K562 (cell line): ENCODE measurements at regions not wholly inside any gene's neighbourhood (a gene's known extent, or its start where the extent isn't known, plus 50 kb on each side); places are given as distances from the start of the nearest gene placed in this dataset.

Experiments
- ATAC-seq: fragments of 200-7000 bp; cut with Tn5 transposase; 3 replicates; pipeline ENCODE4 v1.9.1; 2020; ENCODE audit warnings: moderate library complexity
- BruUV-seq: library from RNA; stranded (reverse); fragments of 400-500 nt; replicated peaks from 2 replicates; lab custom pipeline; 2021; lab: Mats Ljungman, UMichigan
- CTCF ChIA-PET: fragments of 300-600 bp; formaldehyde crosslinking; extraction: SDS; loops from one replicate; lab custom pipeline; 2021; ENCODE audit warnings: low intra/inter-chr PET ratio; lab: Yijun Ruan, JAX
- POLR2A ChIA-PET: fragments of 300-600, 350-650 bp; sonication (Branson Sonifier 250); formaldehyde crosslinking; extraction: SDS; loops from one replicate; lab custom pipeline; 2021; ENCODE audit warnings: antibody characterized with exemption, inconsistent platforms; lab: Yijun Ruan, JAX
- DNase-seq, 4 experiments: peaks; one replicate each; pipeline versions ENCODE4 v3.0.0 to v3.0.0-alpha.2; 2011 to 2018; ENCODE audit warnings: low spot score in 3 of 4, mixed read lengths in 3 of 4; ENCODE audit errors: extremely low read depth in 1 of 4
- FAIRE-seq: peaks from 2 replicates; lab custom pipeline; 2011; peaks lifted over from hg19 to GRCh38; lab: Jason Lieb, UNC
- H2AFZ ChIP-seq: 2 replicates; pipeline ENCODE4 v1.6.0; 2011; ENCODE audit warnings: low read depth, low read length, control low read depth, inconsistent platforms
- H3K27ac ChIP-seq: fragments of 200-600 bp; 3 replicates; pipeline ENCODE4 v1.8.0; 2011; ENCODE audit warnings: low read depth, mild to moderate bottlenecking, control low read depth, inconsistent platforms, low read length, moderate library complexity, mixed read lengths; ENCODE audit errors: extremely low read depth
- H3K27me3 ChIP-seq, 2 experiments: fragments of 300-600 bp in 1 of 2; 2 replicates in 1 of 2; 3 replicates in 1 of 2; pipeline versions ENCODE4 v1.6.0 to v1.8.0; 2011; ENCODE audit warnings: inconsistent platforms in 2 of 2, low read length in 2 of 2, mild to moderate bottlenecking in 1 of 2, mixed read lengths in 1 of 2, moderate library complexity in 1 of 2; ENCODE audit not compliant: control insufficient read depth in 2 of 2, insufficient read depth in 2 of 2
- H3K36me3 ChIP-seq: fragments of 300-600 bp; 3 replicates; pipeline ENCODE4 v1.8.0; 2011; ENCODE audit warnings: mild to moderate bottlenecking, low read length, inconsistent platforms; ENCODE audit not compliant: control insufficient read depth, insufficient read depth
- H3K4me1 ChIP-seq, 2 experiments: fragments of 200-600 bp in 1 of 2; replicated peaks in 1 of 2; 2 replicates in 1 of 2; 3 replicates in 1 of 2; pipeline versions ENCODE4 v1.5.1 to v1.8.0; 2011; ENCODE audit warnings: inconsistent platforms in 2 of 2, low read length in 2 of 2, mild to moderate bottlenecking in 1 of 2, mixed read lengths in 1 of 2, moderate library complexity in 1 of 2; ENCODE audit not compliant: control insufficient read depth in 2 of 2, insufficient read depth in 2 of 2
- H3K4me2 ChIP-seq: 2 replicates; pipeline ENCODE4 v1.6.1; 2011; ENCODE audit warnings: low read length, control low read depth, inconsistent platforms, mixed read lengths; ENCODE audit not compliant: insufficient read depth
- H3K4me3 ChIP-seq: fragments of 200-600 bp; sonication (generic), shearing (Covaris generic); 2 replicates; pipeline ENCODE4 v1.5.1; 2016; ENCODE audit warnings: control low read depth, inconsistent platforms
- H3K79me2 ChIP-seq: fragments of 200-600 bp; 3 replicates; pipeline ENCODE4 v1.8.0; 2011; ENCODE audit warnings: low read length, inconsistent platforms; ENCODE audit not compliant: control insufficient read depth, insufficient read depth
- H3K9ac ChIP-seq, 2 experiments: 2 replicates each; pipeline versions ENCODE4 v1.6.0 to v1.6.1; 2011; ENCODE audit warnings: low read depth in 2 of 2, low read length in 2 of 2, control low read depth in 1 of 2, inconsistent platforms in 1 of 2, mild to moderate bottlenecking in 1 of 2, mixed read lengths in 1 of 2; ENCODE audit not compliant: insufficient read depth in 1 of 2
- H3K9me1 ChIP-seq: one replicate; pipeline ENCODE4 v1.6.0; 2011; ENCODE audit warnings: inconsistent platforms, mild to moderate bottlenecking, low read length, moderate library complexity; ENCODE audit not compliant: control insufficient read depth, insufficient read depth
- H3K9me3 ChIP-seq: replicated peaks from 2 replicates; pipeline ENCODE4 v1.5.1; 2011; ENCODE audit warnings: low read depth, low read length, inconsistent platforms; ENCODE audit not compliant: control insufficient read depth, insufficient read depth
- H4K20me1 ChIP-seq: replicated peaks from 2 replicates; pipeline ENCODE4 v1.6.1; 2011; ENCODE audit warnings: low read length, inconsistent platforms, mixed read lengths; ENCODE audit not compliant: control insufficient read depth, insufficient read depth
- BMI1 ChIP-seq: fragments of 150-350 bp; IDR thresholded peaks from 2 replicates; pipeline ENCODE4 v1.6.1; 2014; ENCODE audit warnings: low read length
- CAMTA2 ChIP-seq: fragments of 250-450 bp; sonication (Bioruptor Pico); conservative IDR thresholded peaks from 2 replicates; pipeline ENCODE4 v1.5.1; 2022
- ELK3 ChIP-seq: fragments of 450-650 bp; formaldehyde crosslinking; IDR thresholded peaks from 2 replicates; pipeline ENCODE4 v1.4.0; 2020; ENCODE audit warnings: mild to moderate bottlenecking
- ETV5 ChIP-seq: sonication (generic); formaldehyde crosslinking; IDR thresholded peaks from 2 replicates; pipeline ENCODE4 v1.4.0; 2020; ENCODE audit warnings: low read depth, mild to moderate bottlenecking, missing genetic modification reagents
- TBL1XR1 ChIP-seq, 2 experiments: IDR thresholded peaks; 2 replicates each; pipeline ENCODE4 v1.6.1; 2012; ENCODE audit warnings: improper control_type of control experiment in 2 of 2, low read length in 2 of 2, mild to moderate bottlenecking in 1 of 2
- ZBTB49 ChIP-seq: sonication (generic); formaldehyde crosslinking; IDR thresholded peaks from 2 replicates; pipeline ENCODE4 v1.8.0; 2022; ENCODE audit warnings: missing genetic modification reagents, mild to moderate bottlenecking, borderline replicate concordance
- ZFP30 ChIP-seq: fragments of 250-450 bp; sonication (Bioruptor Pico); IDR thresholded peaks from 2 replicates; pipeline ENCODE4 v1.8.0; 2022; ENCODE audit warnings: moderate library complexity, mild to moderate bottlenecking, inconsistent platforms, borderline replicate concordance
- ZKSCAN1 ChIP-seq: fragments of 150-350 bp; IDR thresholded peaks from 2 replicates; pipeline ENCODE4 v1.6.1; 2016; ENCODE audit warnings: low read depth, low read length
- WGBS: fragments of 100-300 bp; shearing (Covaris generic); methylation state at CpG from one replicate; pipeline ENCODE4 v1.1.6; 2016; ENCODE audit warnings: low coverage, mixed read lengths; ENCODE audit not compliant: insufficient coverage; ENCODE audit errors: missing lambda C conversion rate; 5-methylcytosine and 5-hydroxymethylcytosine counted together
- in situ Hi-C: fragments of 300-500 bp; cut with MboI; formaldehyde crosslinking; loops from 4 replicates; pipeline ENCODE4 v1.15.0; 2018; ENCODE audit warnings: inconsistent platforms, mixed read lengths
- intact Hi-C: fragments of 100-400 bp; cut with micrococcal nuclease; formaldehyde crosslinking; loops from 2 replicates; pipeline ENCODE4 v1.14.2; 2022
- TF ChIP-seq, protein P1 (sequence below): sonication (generic); formaldehyde crosslinking; IDR thresholded peaks from 2 replicates; pipeline ENCODE4 v1.8.1; 2022; ENCODE audit warnings: missing genetic modification reagents
- TF ChIP-seq, protein P2 (sequence below): fragments of 250-450 bp; sonication (Bioruptor Pico); IDR thresholded peaks from 2 replicates; pipeline ENCODE4 v1.5.0; 2022; ENCODE audit warnings: mild to moderate bottlenecking
- TF ChIP-seq, protein P3 (sequence below): sonication (generic); formaldehyde crosslinking; IDR thresholded peaks from 2 replicates; pipeline ENCODE4 v1.8.0; 2022; ENCODE audit warnings: missing genetic modification reagents, mild to moderate bottlenecking, borderline replicate concordance
- TF ChIP-seq, protein P4 (sequence below): fragments of 250-450 bp; sonication (Bioruptor Pico); IDR thresholded peaks from 2 replicates; pipeline ENCODE4 v1.4.0; 2020; ENCODE audit warnings: mild to moderate bottlenecking, moderate library complexity

DNA sequence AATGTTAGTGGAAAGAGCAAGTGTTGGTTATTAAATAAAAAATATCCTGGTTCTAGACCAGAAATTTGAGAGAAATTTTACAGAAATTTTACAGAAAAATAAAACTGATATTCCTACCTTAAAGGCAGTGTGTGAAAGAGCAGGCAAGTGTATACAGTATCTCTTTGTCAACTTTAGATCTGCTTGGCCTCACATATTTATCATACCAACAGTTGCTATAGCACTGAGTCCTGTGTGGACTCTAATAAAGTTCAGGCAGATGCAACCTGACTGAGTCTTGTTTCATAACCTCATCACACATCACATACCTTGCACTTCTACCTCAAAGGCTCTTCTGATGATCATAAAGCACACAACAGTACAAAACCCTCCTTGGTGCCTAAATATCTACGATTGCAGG is 552.4 kb upstream of the PCDH15 start (continued):
- TF ChIP-seq, protein P1, sequence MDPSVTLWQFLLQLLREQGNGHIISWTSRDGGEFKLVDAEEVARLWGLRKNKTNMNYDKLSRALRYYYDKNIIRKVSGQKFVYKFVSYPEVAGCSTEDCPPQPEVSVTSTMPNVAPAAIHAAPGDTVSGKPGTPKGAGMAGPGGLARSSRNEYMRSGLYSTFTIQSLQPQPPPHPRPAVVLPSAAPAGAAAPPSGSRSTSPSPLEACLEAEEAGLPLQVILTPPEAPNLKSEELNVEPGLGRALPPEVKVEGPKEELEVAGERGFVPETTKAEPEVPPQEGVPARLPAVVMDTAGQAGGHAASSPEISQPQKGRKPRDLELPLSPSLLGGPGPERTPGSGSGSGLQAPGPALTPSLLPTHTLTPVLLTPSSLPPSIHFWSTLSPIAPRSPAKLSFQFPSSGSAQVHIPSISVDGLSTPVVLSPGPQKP (CRISPR knock-in tag) = no peak
- no peak for TF ChIP-seq ZKSCAN1

DNA sequence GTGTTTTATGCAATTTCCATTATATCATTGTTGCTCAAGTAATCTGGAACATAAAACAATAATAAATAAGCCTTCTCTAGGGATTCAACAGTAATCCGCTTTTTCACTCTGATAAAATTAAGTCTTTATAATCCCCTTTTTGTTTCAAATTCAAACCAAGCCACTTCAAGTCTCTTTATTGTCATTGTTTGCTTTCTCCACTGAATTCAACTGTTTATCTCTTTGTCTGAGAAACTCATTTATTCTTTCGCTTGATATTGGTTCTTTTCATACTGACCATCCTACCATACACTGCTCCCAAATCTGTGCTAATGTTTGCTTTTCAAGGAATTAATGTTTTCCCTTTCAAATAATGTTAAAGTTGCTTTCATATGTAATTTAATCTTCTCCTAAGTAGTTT is 550.4 kb upstream of the PCDH15 start:
- Histone ChIP-seq H3K4me3 (no peak overlapping the region), H3K36me3 (no peaks in the 10 kb centered on the region), H3K4me2 (no peak overlapping the region), H4K20me1 (no peaks in the 10 kb centered on the region), H3K9me3 (no peaks in the 10 kb centered on the region; the same call in 1 of the 2 replicates), H3K9me1 (no peaks in the 10 kb centered on the region), H2AFZ (no peak overlapping the region), H3K27me3 (no peaks in the 10 kb centered on the region), H3K4me1 (no peaks in the 10 kb centered on the region), H3K9ac (no peak overlapping the region), H3K79me2 (no peaks in the 10 kb centered on the region), H3K27ac (no peak overlapping the region)
- ATAC-seq (no peak), FAIRE-seq (no peak), DNase-seq (no peak)
- in situ Hi-C loops (no loop called here), intact Hi-C loops (no loop called here)
- POLR2A ChIA-PET = no interaction called here
- WGBS = 0% methylated on average over 2 of the region's 2 CpGs
- CTCF ChIA-PET = no interaction called here
- no TSS peak for BruUV-seq
- no peak for TF ChIP-seq BMI1
- no peak for TF ChIP-seq ELK3 (CRISPR knock-in tag)
- TF ChIP-seq ZBTB49 (CRISPR knock-in tag) = no peak
- TF ChIP-seq TBL1XR1 (IDR thresholded peaks at IDR 0.05; ENCODE audit: low read length in 2 of 2) = no peak
- no peak for TF ChIP-seq CAMTA2 (CRISPR knock-in tag)
- TF ChIP-seq, protein P2, sequence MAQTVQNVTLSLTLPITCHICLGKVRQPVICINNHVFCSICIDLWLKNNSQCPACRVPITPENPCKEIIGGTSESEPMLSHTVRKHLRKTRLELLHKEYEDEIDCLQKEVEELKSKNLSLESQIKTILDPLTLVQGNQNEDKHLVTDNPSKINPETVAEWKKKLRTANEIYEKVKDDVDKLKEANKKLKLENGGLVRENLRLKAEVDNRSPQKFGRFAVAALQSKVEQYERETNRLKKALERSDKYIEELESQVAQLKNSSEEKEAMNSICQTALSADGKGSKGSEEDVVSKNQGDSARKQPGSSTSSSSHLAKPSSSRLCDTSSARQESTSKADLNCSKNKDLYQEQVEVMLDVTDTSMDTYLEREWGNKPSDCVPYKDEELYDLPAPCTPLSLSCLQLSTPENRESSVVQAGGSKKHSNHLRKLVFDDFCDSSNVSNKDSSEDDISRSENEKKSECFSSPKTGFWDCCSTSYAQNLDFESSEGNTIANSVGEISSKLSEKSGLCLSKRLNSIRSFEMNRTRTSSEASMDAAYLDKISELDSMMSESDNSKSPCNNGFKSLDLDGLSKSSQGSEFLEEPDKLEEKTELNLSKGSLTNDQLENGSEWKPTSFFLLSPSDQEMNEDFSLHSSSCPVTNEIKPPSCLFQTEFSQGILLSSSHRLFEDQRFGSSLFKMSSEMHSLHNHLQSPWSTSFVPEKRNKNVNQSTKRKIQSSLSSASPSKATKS (CRISPR knock-in tag) = no peak
- TF ChIP-seq ETV5 = no peak
- TF ChIP-seq, protein P3, sequence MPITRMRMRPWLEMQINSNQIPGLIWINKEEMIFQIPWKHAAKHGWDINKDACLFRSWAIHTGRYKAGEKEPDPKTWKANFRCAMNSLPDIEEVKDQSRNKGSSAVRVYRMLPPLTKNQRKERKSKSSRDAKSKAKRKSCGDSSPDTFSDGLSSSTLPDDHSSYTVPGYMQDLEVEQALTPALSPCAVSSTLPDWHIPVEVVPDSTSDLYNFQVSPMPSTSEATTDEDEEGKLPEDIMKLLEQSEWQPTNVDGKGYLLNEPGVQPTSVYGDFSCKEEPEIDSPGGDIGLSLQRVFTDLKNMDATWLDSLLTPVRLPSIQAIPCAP = no peak
- TF ChIP-seq ZFP30 = no peak
- TF ChIP-seq, protein P4, sequence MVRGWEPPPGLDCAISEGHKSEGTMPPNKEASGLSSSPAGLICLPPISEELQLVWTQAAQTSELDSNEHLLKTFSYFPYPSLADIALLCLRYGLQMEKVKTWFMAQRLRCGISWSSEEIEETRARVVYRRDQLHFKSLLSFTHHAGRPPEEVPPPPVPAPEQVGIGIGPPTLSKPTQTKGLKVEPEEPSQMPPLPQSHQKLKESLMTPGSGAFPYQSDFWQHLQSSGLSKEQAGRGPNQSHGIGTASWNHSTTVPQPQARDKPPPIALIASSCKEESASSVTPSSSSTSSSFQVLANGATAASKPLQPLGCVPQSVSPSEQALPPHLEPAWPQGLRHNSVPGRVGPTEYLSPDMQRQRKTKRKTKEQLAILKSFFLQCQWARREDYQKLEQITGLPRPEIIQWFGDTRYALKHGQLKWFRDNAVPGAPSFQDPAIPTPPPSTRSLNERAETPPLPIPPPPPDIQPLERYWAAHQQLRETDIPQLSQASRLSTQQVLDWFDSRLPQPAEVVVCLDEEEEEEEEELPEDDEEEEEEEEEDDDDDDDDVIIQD (CRISPR knock-in tag) = no peak
